ENCODE measurements at regions not wholly inside any gene's neighbourhood (a gene's known extent, or its start where the extent isn't known, plus 50 kb on each side); places are given as distances from the start of the nearest gene placed in this dataset.

GRCh38 chr10:106446920-106447319 is 717.6 kb downstream of the SORCS1 start:
- TF ChIP-seq CTCF (IDR thresholded peaks at IDR 0.05; ENCODE audit: low read depth, low read length) (no peak), EZH2phosphoT487 (IDR thresholded peaks at IDR 0.05; ENCODE audit: low read depth) (no peak)

Measured in OCI-LY3 (cell line).